Mammary epithelial cell (primary cell): ENCODE measurements at regions not wholly inside any gene's neighbourhood (a gene's known extent, or its start where the extent isn't known, plus 50 kb on each side); places are given as distances from the start of the nearest gene placed in this dataset.

ENCODE experiments used
- CTCF ChIP-seq, 2 donors: IDR thresholded peaks in 1 of 2; conservative IDR thresholded peaks in 1 of 2; 2 replicates each; pipeline ENCODE4 v1.5.1; 2011 to 2012; ENCODE audit warnings: inconsistent platforms in 2 of 2, low read length in 2 of 2, mild to moderate bottlenecking in 2 of 2, control low read depth in 1 of 2, low read depth in 1 of 2; ENCODE audit not compliant: insufficient read depth in 1 of 2; ENCODE audit errors: extremely low read depth in 1 of 2
- EZH2 ChIP-seq: IDR thresholded peaks from 2 replicates; pipeline ENCODE4 v1.6.1; 2012; ENCODE audit warnings: low read length, inconsistent platforms, borderline replicate concordance

GRCh38 chr5:84599964-84600363, 215.3 kb upstream of the EDIL3 start:
- TF ChIP-seq CTCF (conservative IDR thresholded peaks at IDR 0.05 in 1 of 2, IDR thresholded peaks at IDR 0.05 in 1 of 2; ENCODE audit: extremely low read depth in 1 of 2, insufficient read depth in 1 of 2, low read depth in 1 of 2, low read length in 2 of 2) (no peak), EZH2 (no peak)
